ENCODE measurements at regions not wholly inside any gene's neighbourhood (a gene's known extent, or its start where the extent isn't known, plus 50 kb on each side); places are given as distances from the start of the nearest gene placed in this dataset.

DNA sequence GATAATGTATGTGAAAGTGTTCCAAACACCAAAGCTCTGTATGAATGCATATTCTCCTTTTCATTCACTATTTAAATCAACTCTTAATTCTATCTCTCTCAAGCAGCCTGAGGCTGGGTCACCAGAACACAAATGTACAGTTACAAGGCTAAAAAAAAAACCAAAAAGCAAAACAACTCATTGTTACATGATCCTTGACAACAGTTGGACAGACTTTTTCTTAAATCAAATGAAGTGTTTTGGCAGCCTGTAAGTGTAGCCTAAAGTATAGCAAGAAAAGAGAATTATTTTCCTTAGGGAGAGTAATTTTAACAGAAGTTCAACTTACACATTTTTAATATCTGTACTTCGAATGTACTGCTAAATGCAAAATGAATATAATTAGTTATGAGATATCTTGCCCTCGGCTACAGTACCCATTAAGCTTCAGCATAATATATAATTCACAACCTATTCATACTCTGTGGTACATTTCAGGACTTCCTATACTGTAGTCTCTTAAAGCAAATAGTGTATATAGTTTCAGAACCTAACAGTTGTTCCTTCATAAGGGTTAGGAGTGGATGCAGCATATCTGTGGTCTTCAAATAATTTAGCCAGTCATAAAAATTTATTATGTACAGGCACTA, 214.0 kb upstream of the BTG1 start:
- DNase-seq (ENCODE audit: low read depth): no peak

GRCh38 chr12:92357584-92358261, 212.1 kb upstream of the BTG1 start:
- DNase-seq (ENCODE audit: low read depth): no peak

GRCh38 chr12:92356425-92356824, 210.8 kb upstream of the BTG1 start:
- DNase-seq (ENCODE audit: low read depth): no peak

DNA sequence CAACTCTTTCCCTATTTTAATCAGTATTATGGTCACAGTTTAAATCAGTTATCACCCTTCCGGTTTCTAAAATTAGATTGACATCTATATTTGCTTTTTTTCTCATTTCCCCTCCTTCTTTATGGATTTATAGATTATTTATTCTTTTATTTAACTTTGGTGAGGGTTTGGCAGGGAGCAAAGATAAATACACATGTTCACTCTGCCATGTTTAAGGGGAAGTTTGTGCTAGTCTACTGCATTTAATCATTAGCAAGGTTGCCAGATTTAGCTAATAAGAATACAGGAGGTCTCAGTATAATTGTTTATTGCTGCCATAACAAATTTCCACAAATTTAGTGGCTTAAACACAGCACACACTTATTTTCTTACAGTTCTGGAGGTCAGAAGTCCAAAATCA, 204.0 kb upstream of the BTG1 start:
- DNase-seq (ENCODE audit: low read depth): no peak

GRCh38 chr12:92342574-92342973, 196.9 kb upstream of the BTG1 start:
- no peak for DNase-seq (ENCODE audit: low read depth)

DNA sequence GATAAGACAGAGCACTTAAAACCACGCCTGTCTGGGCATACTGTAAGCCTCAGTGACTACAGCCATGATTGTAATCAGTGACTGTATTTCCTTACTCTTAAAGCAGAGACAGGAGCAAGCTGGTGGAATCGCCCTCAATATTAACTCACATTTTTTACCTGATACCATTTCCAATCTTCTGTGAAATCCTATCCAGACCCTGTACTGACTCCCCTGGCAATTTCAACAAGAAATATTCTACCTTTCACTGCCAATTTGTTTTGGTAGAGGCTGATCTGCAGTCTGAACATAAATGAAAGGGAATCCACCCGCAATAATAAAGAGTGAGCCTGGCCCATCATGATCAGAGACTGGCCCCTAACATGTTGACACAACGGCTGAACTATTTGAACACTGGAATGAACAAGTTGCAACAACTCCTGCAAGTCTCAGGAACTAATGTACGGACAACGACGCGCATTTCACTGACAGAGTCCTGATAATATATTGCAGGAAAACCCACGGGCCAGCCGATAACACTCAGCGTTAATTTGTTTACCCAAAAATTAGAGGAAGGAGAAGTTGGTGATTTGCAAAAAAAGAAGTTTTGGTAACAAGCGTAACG, 195.5 kb upstream of the BTG1 start:
- no peak for DNase-seq (ENCODE audit: low read depth)

GRCh38 chr12:92340441-92341064, 194.9 kb upstream of the BTG1 start:
- no peak for DNase-seq (ENCODE audit: low read depth)

DNA sequence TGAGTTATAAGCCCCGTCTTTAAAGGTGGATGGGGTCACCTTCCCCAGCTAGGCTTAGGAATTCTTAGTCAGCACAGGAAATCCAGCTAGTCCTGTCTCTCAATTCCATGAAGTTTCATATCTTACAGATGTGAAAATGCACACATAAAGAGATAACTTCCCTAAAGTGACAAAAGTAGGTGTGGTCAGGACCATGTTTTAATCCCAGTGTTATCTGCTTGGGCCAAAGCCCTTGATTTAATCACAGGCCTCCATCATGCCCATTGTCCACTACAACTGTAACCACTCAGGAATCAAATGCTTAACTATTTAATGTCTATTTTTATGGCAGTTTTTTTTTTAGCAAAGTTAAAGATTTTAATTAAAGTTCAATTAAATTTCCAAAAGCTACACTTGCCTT, 194.4 kb upstream of the BTG1 start:
- no peak for DNase-seq (ENCODE audit: low read depth)

- DNase-seq (ENCODE audit: low read depth): no peak
Measured at GRCh38 chr12:92339198-92339821, 193.7 kb upstream of the BTG1 start.

- no peak for DNase-seq (ENCODE audit: low read depth)
Measured at GRCh38 chr12:92338671-92339070, 193.0 kb upstream of the BTG1 start.

DNA sequence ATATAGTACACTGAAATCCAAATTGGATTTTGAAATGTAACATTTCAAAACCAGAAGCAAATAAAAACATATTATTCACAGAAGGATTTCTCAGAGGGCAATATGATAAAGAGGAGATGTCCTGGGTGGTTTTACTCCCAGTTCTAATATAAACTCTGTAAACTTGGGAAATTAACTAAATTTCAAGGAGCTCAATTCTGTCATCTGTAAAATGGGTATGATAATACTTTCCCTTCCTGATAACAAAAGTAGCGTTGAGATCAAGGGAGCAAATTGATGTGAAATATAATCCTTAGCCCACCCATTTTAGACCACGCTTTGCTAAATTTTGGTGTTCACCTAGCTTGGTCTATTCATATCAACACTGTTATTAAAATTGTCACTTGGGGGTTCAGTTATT, 192.5 kb upstream of the BTG1 start:
- DNase-seq (ENCODE audit: low read depth): no peak

DNA sequence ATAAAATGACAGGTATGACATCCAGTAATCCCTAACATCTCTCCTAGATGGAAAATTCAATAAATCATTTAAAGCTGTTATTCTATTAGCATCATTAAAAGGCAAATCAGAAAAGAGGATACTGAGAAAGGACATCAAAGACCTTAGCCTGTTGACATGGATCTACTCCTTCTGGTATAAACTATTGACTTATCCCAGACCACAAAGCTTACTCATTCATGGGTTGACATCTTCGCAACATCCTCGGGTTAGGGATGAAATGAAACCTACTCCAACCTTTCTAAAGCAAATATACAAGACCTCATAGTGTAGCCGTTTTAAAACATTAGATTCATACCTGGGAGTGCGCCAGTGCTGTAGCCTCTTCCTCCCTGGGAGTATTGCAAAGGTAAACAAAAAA, 191.5 kb upstream of the BTG1 start:
- DNase-seq (ENCODE audit: low read depth): no peak

- DNase-seq (ENCODE audit: low read depth): peak; percentile 22
Measured at GRCh38 chr12:92336641-92337040, 191.0 kb upstream of the BTG1 start.

GRCh38 chr12:92335831-92336230, 190.2 kb upstream of the BTG1 start:
- no peak for DNase-seq (ENCODE audit: low read depth)

DNA sequence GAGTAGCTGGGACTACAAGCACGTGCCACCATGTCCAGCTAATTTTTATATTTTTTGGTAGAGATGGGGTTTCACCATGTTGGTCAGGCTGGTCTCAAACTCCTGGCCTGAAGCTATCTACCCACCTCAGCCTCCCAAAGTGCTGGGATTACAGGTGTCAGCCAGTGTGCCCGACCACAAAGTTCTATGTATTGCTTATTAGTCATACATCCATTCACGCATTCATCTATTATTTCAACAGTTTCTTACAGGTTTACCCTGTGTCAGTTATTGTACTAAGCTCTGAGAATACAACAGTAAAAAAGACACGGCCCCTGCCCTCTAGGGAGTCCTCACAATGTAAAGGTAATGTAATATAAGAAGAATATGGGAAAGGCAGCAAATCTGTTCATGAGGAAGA, 188.9 kb upstream of the BTG1 start:
- no peak for DNase-seq (ENCODE audit: low read depth)

DNA sequence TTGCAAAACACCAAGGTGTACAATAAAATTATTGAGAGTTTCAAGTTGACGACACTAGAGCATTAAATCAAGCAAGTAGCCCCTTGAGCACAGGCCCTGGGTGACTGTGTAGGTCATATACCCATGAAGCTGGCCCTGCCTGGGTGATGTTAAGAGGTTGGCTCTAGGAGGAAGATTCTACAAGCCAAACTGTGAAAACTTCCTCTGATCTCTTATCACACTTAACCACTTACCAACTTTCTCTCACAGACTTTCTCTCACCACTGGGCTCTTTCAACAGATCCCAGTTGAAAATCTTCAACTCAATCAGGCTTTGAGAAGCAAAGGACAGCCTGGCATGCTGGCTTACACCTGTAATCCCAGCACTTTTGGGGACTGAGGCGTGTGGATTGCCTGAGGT, 186.9 kb upstream of the BTG1 start:
- DNase-seq (ENCODE audit: low read depth): no peak

DNA sequence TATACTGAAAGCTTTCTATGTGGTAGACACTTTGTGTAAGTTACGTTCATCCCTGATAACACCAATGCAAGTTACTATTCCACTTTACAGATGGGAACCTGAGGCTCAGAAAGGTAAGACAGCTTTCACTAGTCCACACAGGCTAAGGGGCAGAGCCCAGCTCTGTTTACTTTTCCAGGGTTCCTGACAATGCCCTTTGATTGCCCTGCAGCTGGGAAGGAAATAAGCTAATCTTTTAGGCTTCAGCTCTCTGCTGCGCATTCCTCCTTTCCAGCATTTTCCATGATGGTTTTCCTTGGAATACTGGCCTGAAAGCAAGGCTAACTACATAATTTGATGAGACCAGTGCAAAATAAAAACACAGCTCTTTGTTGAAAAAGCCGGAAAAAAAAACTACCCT, 185.7 kb upstream of the BTG1 start:
- DNase-seq (ENCODE audit: low read depth): no peak

- DNase-seq (ENCODE audit: low read depth): no peak
Measured at GRCh38 chr12:92330654-92331053, 185.0 kb upstream of the BTG1 start.

GRCh38 chr12:92326877-92327276, 181.2 kb upstream of the BTG1 start:
- DNase-seq (ENCODE audit: low read depth): no peak

GRCh38 chr12:92324849-92325500, 179.3 kb upstream of the BTG1 start:
- no peak for DNase-seq (ENCODE audit: low read depth)

DNA sequence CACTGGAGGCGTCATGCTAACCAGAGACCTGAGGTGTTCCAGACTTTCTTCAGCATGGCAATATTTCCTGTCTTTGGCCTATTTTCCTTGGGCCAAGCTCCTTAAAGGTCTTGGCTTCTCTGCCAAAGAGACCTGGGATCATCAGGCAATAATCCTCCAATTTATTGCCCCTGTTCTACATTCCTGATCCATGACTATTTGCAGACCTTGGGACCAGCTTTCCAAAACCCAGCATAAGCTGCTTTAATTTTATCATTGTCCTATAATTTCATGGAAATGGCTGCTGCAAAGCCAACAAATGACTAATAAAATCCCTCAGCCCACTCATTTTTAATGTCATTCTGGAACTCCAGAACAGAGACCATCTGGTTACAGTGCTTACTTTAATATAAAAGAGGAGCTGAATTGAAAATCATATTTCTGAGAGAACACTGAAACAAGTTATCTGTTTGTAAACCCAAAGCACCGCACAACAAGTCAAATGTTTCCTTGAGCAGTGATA, 166.9 kb upstream of the BTG1 start:
- DNase-seq (ENCODE audit: low read depth): no peak
